ENCODE measurements at regions not wholly inside any gene's neighbourhood (a gene's known extent, or its start where the extent isn't known, plus 50 kb on each side); places are given as distances from the start of the nearest gene placed in this dataset.

DNA sequence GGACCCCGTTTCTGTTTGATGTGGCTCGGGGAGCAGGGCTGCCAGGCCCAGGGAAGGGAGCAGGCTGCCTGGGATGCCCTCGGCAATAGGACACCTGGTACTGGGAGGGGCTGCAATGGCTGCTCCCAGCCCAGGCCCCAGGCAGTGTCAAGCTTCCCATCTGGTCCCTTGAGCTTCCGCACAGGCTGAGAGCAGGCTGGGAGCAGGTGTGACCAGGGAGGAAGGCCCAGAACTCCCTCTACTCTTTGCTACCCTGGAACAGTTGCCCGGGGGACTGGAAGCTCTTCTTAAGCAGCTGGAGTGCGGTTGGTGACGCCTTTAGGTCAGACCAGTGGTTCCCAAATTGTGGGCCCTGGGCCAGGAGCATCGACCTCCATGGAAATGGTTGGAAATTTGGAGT is 186.9 kb downstream of the GADD45G start:
- no peaks in the 10 kb centered on the region for H3K36me3 ChIP-seq (ENCODE audit: insufficient read depth, low read length)
- TF ChIP-seq, protein P1, sequence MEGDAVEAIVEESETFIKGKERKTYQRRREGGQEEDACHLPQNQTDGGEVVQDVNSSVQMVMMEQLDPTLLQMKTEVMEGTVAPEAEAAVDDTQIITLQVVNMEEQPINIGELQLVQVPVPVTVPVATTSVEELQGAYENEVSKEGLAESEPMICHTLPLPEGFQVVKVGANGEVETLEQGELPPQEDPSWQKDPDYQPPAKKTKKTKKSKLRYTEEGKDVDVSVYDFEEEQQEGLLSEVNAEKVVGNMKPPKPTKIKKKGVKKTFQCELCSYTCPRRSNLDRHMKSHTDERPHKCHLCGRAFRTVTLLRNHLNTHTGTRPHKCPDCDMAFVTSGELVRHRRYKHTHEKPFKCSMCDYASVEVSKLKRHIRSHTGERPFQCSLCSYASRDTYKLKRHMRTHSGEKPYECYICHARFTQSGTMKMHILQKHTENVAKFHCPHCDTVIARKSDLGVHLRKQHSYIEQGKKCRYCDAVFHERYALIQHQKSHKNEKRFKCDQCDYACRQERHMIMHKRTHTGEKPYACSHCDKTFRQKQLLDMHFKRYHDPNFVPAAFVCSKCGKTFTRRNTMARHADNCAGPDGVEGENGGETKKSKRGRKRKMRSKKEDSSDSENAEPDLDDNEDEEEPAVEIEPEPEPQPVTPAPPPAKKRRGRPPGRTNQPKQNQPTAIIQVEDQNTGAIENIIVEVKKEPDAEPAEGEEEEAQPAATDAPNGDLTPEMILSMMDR (IDR thresholded peaks at IDR 0.05; ENCODE audit: poor library complexity, severe bottlenecking): no peak
- TF ChIP-seq POLR2AphosphoS5 (IDR thresholded peaks at IDR 0.05): no peak
- no peak for TF ChIP-seq EP300 (conservative IDR thresholded peaks at IDR 0.05; ENCODE audit: poor library complexity, severe bottlenecking)
- TF ChIP-seq, protein P2, sequence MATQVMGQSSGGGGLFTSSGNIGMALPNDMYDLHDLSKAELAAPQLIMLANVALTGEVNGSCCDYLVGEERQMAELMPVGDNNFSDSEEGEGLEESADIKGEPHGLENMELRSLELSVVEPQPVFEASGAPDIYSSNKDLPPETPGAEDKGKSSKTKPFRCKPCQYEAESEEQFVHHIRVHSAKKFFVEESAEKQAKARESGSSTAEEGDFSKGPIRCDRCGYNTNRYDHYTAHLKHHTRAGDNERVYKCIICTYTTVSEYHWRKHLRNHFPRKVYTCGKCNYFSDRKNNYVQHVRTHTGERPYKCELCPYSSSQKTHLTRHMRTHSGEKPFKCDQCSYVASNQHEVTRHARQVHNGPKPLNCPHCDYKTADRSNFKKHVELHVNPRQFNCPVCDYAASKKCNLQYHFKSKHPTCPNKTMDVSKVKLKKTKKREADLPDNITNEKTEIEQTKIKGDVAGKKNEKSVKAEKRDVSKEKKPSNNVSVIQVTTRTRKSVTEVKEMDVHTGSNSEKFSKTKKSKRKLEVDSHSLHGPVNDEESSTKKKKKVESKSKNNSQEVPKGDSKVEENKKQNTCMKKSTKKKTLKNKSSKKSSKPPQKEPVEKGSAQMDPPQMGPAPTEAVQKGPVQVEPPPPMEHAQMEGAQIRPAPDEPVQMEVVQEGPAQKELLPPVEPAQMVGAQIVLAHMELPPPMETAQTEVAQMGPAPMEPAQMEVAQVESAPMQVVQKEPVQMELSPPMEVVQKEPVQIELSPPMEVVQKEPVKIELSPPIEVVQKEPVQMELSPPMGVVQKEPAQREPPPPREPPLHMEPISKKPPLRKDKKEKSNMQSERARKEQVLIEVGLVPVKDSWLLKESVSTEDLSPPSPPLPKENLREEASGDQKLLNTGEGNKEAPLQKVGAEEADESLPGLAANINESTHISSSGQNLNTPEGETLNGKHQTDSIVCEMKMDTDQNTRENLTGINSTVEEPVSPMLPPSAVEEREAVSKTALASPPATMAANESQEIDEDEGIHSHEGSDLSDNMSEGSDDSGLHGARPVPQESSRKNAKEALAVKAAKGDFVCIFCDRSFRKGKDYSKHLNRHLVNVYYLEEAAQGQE (IDR thresholded peaks at IDR 0.05; ENCODE audit: borderline replicate concordance): no peak
- no peak for TF ChIP-seq MXI1 (conservative IDR thresholded peaks at IDR 0.05; ENCODE audit: poor library complexity, severe bottlenecking)
- no peak for TF ChIP-seq RAD21 (conservative IDR thresholded peaks at IDR 0.05)
- TF ChIP-seq SMC3 (conservative IDR thresholded peaks at IDR 0.05; ENCODE audit: poor library complexity): no peak
- H3K27me3 ChIP-seq (ENCODE audit: insufficient read depth, low read depth, low read length): no peaks in the 10 kb centered on the region

DNA sequence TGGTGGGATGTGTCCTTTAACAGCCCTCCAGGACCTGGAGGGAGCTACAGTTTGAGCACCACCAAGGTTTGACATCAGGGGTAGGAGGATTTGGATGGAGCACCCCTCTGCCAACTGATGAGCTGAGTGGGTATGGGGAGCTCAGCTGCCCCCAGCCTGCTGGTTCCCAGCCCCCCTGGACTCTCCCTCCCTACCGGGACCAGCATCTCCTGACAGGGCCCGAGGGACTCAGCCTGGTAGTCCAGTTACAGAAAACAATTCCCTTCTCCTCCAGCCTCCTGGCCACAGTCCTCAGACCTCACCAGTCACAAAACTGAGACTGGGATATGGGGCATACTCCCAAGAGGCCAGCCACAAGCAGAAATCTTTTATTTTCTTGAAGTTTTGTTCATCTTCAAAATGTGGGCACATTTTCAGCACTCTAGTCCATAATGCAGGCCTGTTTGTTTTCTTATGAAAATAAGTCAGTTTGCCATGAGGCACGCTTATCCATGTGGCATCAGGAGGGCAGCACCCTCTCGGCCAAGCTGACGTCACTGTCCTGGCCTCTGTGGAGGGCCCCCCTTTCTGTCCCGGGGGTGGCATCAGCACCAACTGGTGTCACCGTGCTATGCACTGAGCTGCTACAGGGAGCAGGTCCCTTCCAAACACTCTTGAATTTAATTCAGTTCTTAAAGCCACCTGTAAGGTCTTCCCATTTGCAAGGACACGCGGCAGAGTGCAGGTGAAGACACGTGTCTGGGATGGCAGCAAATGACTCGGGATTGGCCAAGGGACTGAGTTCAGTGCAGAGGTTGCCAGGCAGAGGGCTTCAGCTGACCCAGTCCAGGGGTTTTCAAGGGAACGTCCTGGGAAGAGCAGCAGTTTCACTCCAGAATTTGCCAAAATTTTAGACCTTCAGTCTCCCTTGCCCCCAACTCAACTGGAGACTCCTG is 187.6 kb downstream of the GADD45G start:
- no peak for TF ChIP-seq SMC3 (conservative IDR thresholded peaks at IDR 0.05; ENCODE audit: poor library complexity)
- no peak for TF ChIP-seq MXI1 (conservative IDR thresholded peaks at IDR 0.05; ENCODE audit: poor library complexity, severe bottlenecking)
- TF ChIP-seq, protein P2 (IDR thresholded peaks at IDR 0.05; ENCODE audit: borderline replicate concordance): no peak
- TF ChIP-seq EP300 (conservative IDR thresholded peaks at IDR 0.05; ENCODE audit: poor library complexity, severe bottlenecking): no peak
- no peak for TF ChIP-seq POLR2AphosphoS5 (IDR thresholded peaks at IDR 0.05)
- TF ChIP-seq TAF1 (IDR thresholded peaks at IDR 0.05; ENCODE audit: low read depth): no peak
- no peak for TF ChIP-seq RAD21 (conservative IDR thresholded peaks at IDR 0.05)
- TF ChIP-seq, protein P1 (IDR thresholded peaks at IDR 0.05; ENCODE audit: poor library complexity, severe bottlenecking): no peak
- no peak for TF ChIP-seq EZH2 (IDR thresholded peaks at IDR 0.05; ENCODE audit: borderline replicate concordance, insufficient read depth, low read length, poor library complexity, severe bottlenecking)
- H3K27ac ChIP-seq (ENCODE audit: low read length): no peak overlapping the region
- no peaks in the 10 kb centered on the region for H3K36me3 ChIP-seq (ENCODE audit: insufficient read depth, low read length)
- H4K20me1 ChIP-seq (ENCODE audit: insufficient read depth): no peaks in the 10 kb centered on the region
- no peak overlapping the region for H3K4me3 ChIP-seq (ENCODE audit: low read length)
- H3F3A ChIP-seq (ENCODE audit: insufficient read depth, low read length, poor library complexity, severe bottlenecking): no peaks in the 10 kb centered on the region
- H2AFZ ChIP-seq (ENCODE audit: low read depth, low read length): no peak overlapping the region
- H3K27me3 ChIP-seq (ENCODE audit: insufficient read depth, low read depth, low read length): no peaks in the 10 kb centered on the region
- H3K9me2 ChIP-seq (ENCODE audit: insufficient read depth, low read length): no peaks in the 10 kb centered on the region
- H3K9me3 ChIP-seq (ENCODE audit: low read length): no peaks in the 10 kb centered on the region
- no peak overlapping the region for H3K4me2 ChIP-seq (ENCODE audit: low read length)
- no peaks in the 10 kb centered on the region for H3K79me2 ChIP-seq (replicated peaks; ENCODE audit: insufficient read depth, low read length)
- no peak overlapping the region for H3K9ac ChIP-seq (ENCODE audit: low read length)

More for the DNA sequence above, 186.9 kb downstream of the GADD45G start:
- no peak overlapping the region for H3K9ac ChIP-seq (ENCODE audit: low read length)
- no peaks in the 10 kb centered on the region for H3K9me3 ChIP-seq (ENCODE audit: low read length)
- H2AFZ ChIP-seq (ENCODE audit: low read depth, low read length): no peak overlapping the region
- no peaks in the 10 kb centered on the region for H3F3A ChIP-seq (ENCODE audit: insufficient read depth, low read length, poor library complexity, severe bottlenecking)
- no peak overlapping the region for H3K4me2 ChIP-seq (ENCODE audit: low read length)
- no peaks in the 10 kb centered on the region for H4K20me1 ChIP-seq (ENCODE audit: insufficient read depth)
- no peak overlapping the region for H3K27ac ChIP-seq (ENCODE audit: low read length)
- no peaks in the 10 kb centered on the region for H3K9me2 ChIP-seq (ENCODE audit: insufficient read depth, low read length)
- no peak overlapping the region for H3K4me3 ChIP-seq (ENCODE audit: low read length)
- H3K79me2 ChIP-seq (replicated peaks; ENCODE audit: insufficient read depth, low read length): no peaks in the 10 kb centered on the region
